Activated naive CD4-positive, alpha-beta T cell treated with anti-CD3 and anti-CD28 coated beads, Interleukin-2, amount 50 U/mL, for 72 hours (primary cell): ENCODE measurements at regions not wholly inside any gene's neighbourhood (a gene's known extent, or its start where the extent isn't known, plus 50 kb on each side); places are given as distances from the start of the nearest gene placed in this dataset.
A peak's percentile ranks its signal among the peaks of the same experiment; 100 is the strongest.
"Not testable (repeated sequence)": the region's sequence is repeated elsewhere in the genome, so short reads cannot be mapped to it uniquely, and the experiment has no call there.

Source experiments
- ATAC-seq, 2 donors: fragments of 150-1000 bp; cut with Tn5 transposase; 2 replicates each; pipeline ENCODE4 v1.10.0; 2021; ENCODE audit warnings: mild to moderate bottlenecking in 2 of 2, moderate library complexity in 2 of 2
- DNase-seq, 2 donors: peaks; one replicate each; pipeline ENCODE4 v3.0.0; 2021 to 2022; ENCODE audit warnings: low spot score in 2 of 2
- H3K27ac Mint-ChIP-seq, 2 donors: one replicate each; pipeline ENCODE4 v1.8.0; 2022; ENCODE audit warnings: mild to moderate bottlenecking in 2 of 2, mixed read lengths in 2 of 2
- H3K36me3 Mint-ChIP-seq, 2 donors: one replicate each; pipeline ENCODE4 v1.8.0; 2022; ENCODE audit warnings: mixed read lengths in 2 of 2
- H3K9me3 Mint-ChIP-seq, 2 donors: one replicate each; pipeline ENCODE4 v1.8.0; 2022; ENCODE audit warnings: mixed read lengths in 2 of 2

GRCh38 chr3:72270730-72271129, 485.8 kb upstream of the PROK2 start:
- no peak for DNase-seq
- Mint-ChIP-seq H3K27ac (no peak overlapping the region), H3K9me3 (peaks cover 0 to 13% of the 10 kb centered on the region in 2 donors), H3K36me3 (peaks cover 0 to 9% of the 10 kb centered on the region in 2 donors)
- no peak for ATAC-seq

DNA sequence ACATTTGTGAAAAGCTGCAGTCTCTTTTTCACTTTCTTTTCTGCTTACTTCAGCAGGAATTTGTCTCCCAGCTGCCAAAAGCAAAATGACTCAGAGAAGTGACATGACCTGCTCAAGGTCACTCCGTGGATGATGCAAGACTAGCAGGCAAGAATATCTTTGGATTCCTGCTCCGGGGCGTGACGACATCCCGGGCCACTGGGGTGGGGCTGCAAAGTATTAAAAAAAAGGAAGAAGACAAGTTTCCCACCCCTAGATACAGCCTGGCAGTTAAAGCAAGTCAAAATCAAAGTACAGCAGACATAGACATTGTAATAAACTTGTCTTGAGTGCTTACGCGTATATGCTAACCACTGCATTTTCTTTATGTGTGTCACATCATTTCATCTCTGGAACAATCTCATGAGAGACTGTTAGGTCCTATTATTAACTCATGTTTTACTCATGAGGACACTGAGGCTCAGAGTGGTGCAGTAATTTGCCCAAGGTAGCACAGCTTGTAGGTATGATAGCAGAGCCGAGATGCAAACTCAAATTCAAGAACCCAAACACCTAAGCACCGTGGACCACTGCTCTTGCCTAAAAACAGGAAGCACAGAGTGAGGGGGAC, 485.2 kb upstream of the PROK2 start:
- Mint-ChIP-seq H3K36me3 (peaks cover 0 to 9% of the 10 kb centered on the region in 2 donors), H3K9me3 (peaks cover 0 to 13% of the 10 kb centered on the region in 2 donors), H3K27ac (no peak overlapping the region)
- DNase-seq (peak in 1 of 2 donors; percentile 13), ATAC-seq (peak; percentile 19 to 73)

- peaks cover 0 to 9% of the 10 kb centered on the region in 2 donors for H3K36me3 Mint-ChIP-seq
- ATAC-seq (peak; percentile 12 to 78), DNase-seq (no peak)
- no peak overlapping the region for H3K27ac Mint-ChIP-seq
- peaks cover 0 to 13% of the 10 kb centered on the region in 2 donors for H3K9me3 Mint-ChIP-seq
Observed at GRCh38 chr3:72269475-72269874, 484.5 kb upstream of the PROK2 start.

DNA sequence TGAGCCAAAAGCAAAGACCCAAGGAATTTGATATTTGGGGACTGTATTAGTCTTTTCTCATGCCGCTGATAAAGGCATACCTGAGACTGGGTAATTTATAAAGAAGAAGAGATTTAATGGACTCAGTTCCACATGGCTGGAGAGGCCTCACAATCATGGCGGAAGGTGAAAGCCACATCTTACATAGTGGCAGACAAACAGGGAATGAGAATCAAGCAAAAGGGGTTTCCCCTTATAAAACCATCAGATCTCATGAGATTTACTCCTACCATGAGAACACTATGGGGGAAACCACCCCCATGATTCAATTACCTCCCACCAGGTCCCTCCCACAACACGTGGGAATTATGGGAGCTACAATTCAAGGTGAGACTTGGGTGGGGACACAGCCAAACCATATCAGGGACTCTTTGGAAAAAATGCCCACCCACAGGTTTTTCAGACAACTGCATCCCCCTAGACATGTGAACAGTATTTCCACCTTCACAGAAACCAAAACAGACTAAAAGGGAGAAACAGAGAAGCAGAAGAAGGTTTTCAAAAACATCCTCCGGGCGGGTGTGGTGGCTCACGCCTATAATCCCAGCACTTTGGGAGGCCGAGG, 482.1 kb upstream of the PROK2 start:
- DNase-seq, H3K36me3 Mint-ChIP-seq, H3K27ac Mint-ChIP-seq: not testable (repeated sequence)
- ATAC-seq: peak in 1 of 2 donors; percentile 47
- H3K9me3 Mint-ChIP-seq: peaks cover 0 to 13% of the 10 kb centered on the region in 2 donors

- H3K27ac Mint-ChIP-seq: no peak overlapping the region
- peak in 1 of 2 donors; percentile 20 for ATAC-seq
- DNase-seq: no peak
- H3K9me3 Mint-ChIP-seq: peaks cover 0 to 13% of the 10 kb centered on the region in 2 donors
- peaks cover 0 to 9% of the 10 kb centered on the region in 2 donors for H3K36me3 Mint-ChIP-seq
Observed at GRCh38 chr3:72266016-72266370, 481.0 kb upstream of the PROK2 start.

DNA sequence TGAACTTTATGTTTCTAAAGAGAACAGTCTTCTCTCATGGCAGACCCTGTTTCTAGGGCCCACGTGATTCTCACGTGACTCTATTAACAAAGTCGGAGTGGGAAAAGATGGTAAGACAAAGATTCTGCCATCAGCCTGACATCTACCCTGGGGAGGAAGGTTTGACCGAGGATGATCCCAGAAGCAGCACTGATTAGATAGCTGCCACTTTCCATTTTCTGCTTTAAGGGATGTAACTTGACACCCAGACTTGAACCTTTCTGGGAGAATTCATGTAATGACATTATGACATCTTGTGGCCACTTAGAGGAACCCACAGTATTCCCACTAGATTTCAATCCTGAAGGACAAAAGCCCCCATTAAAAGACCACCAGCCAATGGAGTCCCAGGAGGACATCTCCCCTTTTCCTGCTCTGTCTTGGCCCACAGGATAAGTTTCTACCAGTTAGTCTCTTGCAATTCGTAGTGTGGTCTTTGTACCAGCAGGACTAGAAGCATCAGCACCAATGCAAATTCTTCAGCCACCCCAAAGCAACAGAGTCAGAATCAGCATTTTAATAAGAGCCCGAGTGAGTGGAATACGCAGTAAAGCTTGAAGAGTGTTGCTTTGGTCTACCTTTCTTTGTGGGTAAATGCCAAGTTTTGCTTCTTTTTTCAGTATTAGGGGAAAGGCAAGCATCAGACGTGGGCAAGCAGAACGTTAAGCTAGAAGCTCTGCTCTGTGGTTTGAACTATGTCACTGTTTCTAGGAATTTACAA, 480.5 kb upstream of the PROK2 start:
- DNase-seq: no peak
- Mint-ChIP-seq H3K9me3 (peaks cover 0 to 13% of the 10 kb centered on the region in 2 donors), H3K27ac (no peak overlapping the region), H3K36me3 (peaks cover 0 to 9% of the 10 kb centered on the region in 2 donors)
- peak in 1 of 2 donors; percentile 44 for ATAC-seq

DNA sequence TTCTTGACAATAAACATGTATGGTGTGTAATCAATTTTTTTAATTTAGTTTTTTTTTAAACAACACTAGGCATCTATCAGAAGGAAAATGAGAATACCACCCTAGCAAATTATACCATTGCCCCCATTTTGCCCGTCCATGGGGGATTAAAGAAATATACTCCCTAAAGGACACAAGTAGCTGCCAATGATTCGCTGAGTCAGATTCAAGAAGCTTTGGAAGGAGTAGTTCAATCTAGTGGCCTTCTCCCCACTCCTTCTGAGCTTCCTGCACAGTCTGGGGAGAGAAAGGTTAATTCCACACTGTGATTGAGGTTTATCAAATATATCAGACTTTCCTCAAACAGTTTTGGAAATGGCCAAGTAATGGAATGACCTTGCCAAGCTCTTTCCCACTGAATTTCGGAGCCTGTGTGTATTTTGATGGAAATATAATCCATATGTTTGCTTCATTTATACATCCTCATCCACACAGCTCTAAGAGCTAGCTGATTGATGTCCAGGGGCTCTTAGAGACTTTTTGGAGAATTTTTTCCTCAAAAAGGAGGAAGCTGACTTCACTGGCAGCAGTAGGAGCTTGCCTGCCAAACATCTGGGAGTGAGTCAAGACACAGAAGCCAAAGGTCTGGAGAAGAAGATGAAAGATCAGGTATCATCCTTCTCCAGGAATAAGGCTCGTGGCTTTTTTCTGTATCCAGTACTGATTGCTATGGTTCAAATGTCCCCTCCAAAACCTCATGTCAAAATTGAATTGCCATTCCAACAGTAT, 478.5 kb upstream of the PROK2 start:
- DNase-seq (no peak), ATAC-seq (no peak)
- Mint-ChIP-seq H3K36me3 (peaks cover 2 to 12% of the 10 kb centered on the region in 2 donors), H3K9me3 (peaks cover 2 to 15% of the 10 kb centered on the region in 2 donors), H3K27ac (no peak overlapping the region)

DNA sequence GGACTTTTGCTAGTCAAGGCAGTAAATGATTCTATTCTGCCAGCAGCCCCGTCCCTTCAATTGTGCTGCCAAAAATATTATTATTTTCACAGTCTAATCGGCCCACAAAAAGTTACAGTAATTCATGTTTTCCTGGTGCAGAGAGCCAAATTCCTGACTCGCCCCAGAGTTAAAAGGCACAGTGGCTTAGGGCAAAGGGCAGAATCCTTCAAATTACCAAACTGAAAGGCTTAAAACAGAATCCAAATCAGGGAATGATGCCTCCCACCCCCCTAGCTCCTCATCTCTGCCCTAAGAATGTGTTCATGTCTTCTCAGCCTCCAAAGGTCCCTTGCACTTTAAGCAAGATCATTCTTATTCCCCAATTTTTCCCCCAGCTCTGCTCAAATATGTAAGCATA, 477.8 kb upstream of the PROK2 start:
- Mint-ChIP-seq H3K36me3 (peaks cover 6 to 17% of the 10 kb centered on the region in 2 donors), H3K27ac (no peak overlapping the region), H3K9me3 (peaks cover 4 to 14% of the 10 kb centered on the region in 2 donors)
- ATAC-seq: no peak
- no peak for DNase-seq

GRCh38 chr3:72261566-72262564, 476.9 kb upstream of the PROK2 start:
- H3K27ac Mint-ChIP-seq: no peak overlapping the region
- peaks cover 12 to 18% of the 10 kb centered on the region in 2 donors for H3K36me3 Mint-ChIP-seq
- DNase-seq: no peak
- no peak for ATAC-seq
- peaks cover 4 to 8% of the 10 kb centered on the region in 2 donors for H3K9me3 Mint-ChIP-seq

DNA sequence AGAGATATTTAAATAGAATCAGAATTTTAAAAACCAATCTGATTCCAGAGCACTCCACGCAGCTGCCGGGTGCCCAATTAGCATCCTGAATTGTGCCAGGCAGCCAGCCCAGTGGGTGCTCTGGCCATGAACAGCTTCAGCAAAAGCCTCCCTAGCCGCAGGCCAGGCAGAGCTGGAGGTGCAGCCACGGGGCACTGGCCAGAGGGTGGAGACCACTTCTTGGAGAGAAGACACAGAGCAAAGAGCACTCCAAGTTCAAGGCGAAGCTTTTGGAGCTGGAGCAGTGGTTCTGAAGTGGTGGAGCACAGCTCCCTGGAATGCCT, 475.6 kb upstream of the PROK2 start:
- DNase-seq: no peak
- Mint-ChIP-seq H3K27ac (peak overlapping the region in 1 of 2 donors; percentile 49), H3K9me3 (peaks cover 4 to 6% of the 10 kb centered on the region in 2 donors), H3K36me3 (peaks cover 12 to 17% of the 10 kb centered on the region in 2 donors)
- ATAC-seq: no peak

- ATAC-seq (peak; percentile 92 to 96), DNase-seq (peak in 1 of 2 donors; percentile 33)
- peaks cover 4 to 6% of the 10 kb centered on the region in 2 donors for H3K9me3 Mint-ChIP-seq
- peaks cover 12 to 17% of the 10 kb centered on the region in 2 donors for H3K36me3 Mint-ChIP-seq
- H3K27ac Mint-ChIP-seq: peak overlapping the region in 1 of 2 donors; percentile 49
Observed at GRCh38 chr3:72259755-72260587, 475.0 kb upstream of the PROK2 start.

GRCh38 chr3:72258361-72259141, 473.6 kb upstream of the PROK2 start:
- DNase-seq: no peak
- Mint-ChIP-seq H3K36me3 (peaks cover 12 to 17% of the 10 kb centered on the region in 2 donors), H3K9me3 (peaks cover 4 to 6% of the 10 kb centered on the region in 2 donors), H3K27ac (peak overlapping the region in 1 of 2 donors; percentile 63)
- no peak for ATAC-seq

GRCh38 chr3:72257738-72258137, 472.8 kb upstream of the PROK2 start:
- ATAC-seq (no peak), DNase-seq (no peak)
- H3K9me3 Mint-ChIP-seq: peaks cover 4 to 6% of the 10 kb centered on the region in 2 donors
- H3K27ac Mint-ChIP-seq: peak overlapping the region in 1 of 2 donors; percentile 63
- peaks cover 12 to 17% of the 10 kb centered on the region in 2 donors for H3K36me3 Mint-ChIP-seq

- DNase-seq: no peak
- no peak overlapping the region for H3K27ac Mint-ChIP-seq
- peaks cover 4 to 6% of the 10 kb centered on the region in 2 donors for H3K9me3 Mint-ChIP-seq
- H3K36me3 Mint-ChIP-seq: peaks cover 12 to 17% of the 10 kb centered on the region in 2 donors
- ATAC-seq: no peak
Observed at GRCh38 chr3:72257203-72257602, 472.3 kb upstream of the PROK2 start.
